HG02870 (cell line): ENCODE measurements at regions not wholly inside any gene's neighbourhood (a gene's known extent, or its start where the extent isn't known, plus 50 kb on each side); places are given as distances from the start of the nearest gene placed in this dataset.

ENCODE experiments used
- ATAC-seq: cut with Tn5 transposase; IDR thresholded peaks from one replicate; pipeline ENCODE4 v1.9.1; 2021; ENCODE audit warnings: mild to moderate bottlenecking, moderate library complexity; ENCODE audit not compliant: unreplicated experiment

DNA sequence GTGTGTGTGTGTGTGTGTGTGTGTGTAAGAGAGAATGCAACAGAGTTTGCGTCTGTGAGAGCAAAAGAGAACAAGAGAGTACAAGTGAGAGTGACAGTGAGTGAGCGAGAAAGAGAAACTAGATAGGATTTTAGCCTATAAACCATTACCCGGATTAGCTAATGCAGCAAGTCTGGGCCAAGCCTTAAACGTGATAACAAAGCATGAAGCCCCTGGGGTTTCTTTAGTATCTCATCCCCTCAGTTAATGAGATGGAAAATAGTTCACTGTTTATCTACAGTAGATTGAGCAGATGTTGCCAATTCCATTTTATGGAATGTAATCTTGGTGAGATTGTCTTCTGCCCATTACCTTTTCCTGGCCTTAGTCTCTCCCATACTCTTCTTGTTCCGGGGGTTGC lies 114.5 kb downstream of the MAT2B start:
- ATAC-seq: no peak

DNA sequence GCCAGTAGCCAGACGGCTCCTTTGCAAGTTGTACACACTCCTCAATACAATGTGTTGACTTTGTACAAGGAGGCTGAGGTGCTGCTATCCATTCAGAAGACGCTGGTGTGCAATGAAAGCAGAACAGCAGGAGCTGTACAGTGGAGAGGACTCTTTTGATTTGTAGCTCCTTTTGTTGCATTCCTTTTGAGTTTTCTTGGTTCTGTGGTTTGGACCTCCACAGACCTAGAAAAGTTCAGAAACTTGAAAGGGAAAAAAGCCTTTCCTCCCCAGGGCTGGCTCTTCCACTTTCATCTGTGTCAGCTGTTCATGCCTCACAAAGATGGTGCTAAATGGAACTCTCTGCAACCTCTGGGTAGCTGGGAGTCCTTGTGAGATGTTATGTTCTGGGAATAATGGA lies 117.4 kb downstream of the MAT2B start:
- ATAC-seq: no peak

DNA sequence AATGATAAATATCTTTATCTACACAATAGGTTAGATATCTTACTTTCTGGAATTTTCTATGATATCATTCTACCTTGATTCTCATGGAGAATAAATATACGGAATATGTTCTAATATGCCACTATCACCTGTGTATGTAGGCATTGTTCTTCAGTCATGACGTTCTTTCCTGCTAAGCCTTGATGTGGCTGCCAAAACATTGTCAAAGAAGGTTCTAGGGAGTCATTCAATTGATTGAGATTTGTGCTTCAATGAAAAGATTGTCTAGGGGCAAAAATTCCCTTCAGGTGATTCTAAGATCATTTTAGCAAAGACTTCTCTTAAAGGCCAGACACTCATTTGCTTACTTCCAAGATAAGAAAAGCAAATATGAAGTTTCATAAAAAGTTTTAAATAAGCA lies 118.1 kb downstream of the MAT2B start:
- no peak for ATAC-seq

DNA sequence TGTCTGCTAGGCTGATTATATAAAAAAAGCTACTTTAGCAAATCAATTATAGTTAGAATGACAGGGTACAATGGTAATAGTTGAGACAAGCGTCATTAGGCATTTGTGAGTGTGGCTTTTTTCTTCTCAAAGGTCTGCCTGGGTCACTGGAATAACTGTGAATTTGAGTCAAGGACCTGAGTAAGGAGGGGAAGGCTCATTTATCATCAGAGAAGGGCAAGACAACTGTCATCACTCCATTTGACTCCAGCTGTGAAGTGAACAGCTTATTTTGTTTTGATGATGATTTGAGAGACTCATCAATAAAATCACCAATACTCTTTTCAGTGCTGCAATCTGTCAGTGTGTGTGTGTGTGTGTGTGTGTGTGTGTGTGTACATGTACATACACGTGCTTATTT lies 118.6 kb downstream of the MAT2B start:
- no peak for ATAC-seq

DNA sequence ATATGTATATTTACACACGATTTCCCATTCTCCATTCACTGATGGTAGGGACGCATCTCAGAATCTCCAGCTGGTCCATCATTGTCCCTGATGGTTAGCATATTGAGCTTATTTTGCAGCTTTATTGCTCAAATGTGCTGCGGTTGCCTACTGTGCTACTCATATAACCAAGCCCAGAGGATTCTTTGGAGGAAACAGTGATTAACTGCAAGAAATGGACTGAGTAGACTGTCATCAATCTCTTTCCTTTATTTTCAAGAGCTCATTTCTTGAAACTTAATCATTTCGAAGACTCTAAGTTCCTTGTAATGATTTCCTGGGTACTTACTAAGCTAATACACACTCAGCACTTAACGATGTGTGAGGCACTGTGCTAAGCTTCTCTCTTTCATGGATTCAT lies 119.0 kb downstream of the MAT2B start:
- ATAC-seq: no peak

DNA sequence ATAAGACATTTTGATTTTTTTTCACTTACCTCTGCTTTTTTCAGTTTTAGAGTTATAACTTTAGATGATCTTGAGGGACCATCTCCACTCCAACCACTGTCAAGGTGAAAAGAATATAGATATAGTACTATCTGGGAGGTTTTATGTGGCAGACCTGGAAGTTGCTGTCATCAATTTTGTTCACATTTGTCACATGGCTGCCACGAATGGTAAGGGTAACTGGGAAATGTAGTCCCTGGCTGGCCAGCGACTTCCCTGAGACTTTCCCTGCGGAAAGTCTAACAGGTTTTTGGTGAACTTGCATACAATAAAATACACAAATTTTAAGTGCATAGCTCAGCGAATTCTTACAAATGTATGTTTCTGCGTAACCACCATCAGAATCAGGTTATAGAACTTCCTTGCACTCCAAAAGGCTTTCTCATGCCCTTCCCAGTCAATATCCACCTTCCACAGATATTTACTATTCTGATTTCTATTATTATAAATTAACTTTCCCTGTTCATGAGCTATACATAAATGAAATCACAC lies 121.5 kb downstream of the MAT2B start:
- no peak for ATAC-seq

DNA sequence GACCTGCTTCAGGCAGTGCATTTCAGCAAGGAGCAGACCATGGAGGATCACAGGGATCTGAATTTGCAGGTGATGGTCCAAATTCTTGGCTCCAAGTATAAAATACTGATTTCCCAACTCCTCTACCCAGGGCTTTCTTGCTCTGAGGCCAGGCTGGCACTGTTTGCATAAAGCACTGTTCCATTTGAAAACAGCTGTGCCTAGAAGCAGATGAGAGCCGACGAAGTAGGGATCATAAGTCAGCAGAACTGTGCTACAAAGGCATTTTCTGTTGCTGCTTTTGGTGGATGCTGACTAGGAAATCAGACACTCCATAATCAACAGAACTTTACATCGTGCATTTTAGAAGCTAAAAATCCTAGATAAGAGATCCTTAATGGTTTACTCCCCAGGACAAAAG lies 126.4 kb downstream of the MAT2B start:
- ATAC-seq: no peak

DNA sequence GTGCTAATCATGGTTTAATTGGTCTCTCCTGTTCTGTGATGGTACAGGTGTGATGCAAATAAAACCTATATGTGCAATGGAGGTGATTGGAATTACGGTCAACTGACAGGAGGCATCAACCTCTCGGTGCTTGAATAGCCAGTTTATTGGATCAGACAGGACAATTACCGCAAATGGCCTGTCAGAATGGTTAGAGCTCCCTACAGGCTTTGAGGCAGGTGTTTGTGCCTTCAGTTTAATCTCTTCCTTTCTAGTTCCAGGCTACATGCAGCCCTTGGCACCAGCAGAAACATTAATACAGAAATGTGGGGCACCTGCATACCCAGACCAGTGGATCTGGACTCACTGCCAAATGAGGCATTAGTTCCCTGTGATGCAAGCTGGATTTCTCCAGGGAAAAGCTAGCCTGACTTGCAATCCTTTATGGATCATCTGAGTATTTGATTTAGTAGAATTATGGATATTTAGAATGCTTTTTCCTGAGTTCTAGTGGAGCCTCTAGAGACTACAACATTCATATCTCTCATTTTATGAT lies 128.6 kb downstream of the MAT2B start:
- ATAC-seq: no peak

DNA sequence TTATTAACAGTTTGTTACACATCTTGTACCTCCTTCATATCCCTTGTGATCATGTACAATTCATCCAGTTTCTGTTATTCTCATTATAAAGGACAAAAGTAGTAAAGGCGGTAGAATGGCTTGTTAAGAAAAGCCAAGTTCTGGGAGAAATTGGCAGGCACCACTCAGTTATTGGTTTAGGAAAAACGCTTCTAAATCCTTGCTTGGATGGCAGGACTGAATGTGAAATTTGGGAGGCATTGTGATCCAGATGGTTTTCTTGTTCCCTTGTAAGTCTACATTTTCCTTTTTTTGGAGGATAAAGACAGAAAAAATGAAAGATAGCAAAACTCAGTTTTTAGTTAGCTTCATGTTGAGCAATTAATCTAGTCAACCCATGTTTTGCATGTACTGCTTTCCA lies 130.2 kb downstream of the MAT2B start:
- no peak for ATAC-seq

DNA sequence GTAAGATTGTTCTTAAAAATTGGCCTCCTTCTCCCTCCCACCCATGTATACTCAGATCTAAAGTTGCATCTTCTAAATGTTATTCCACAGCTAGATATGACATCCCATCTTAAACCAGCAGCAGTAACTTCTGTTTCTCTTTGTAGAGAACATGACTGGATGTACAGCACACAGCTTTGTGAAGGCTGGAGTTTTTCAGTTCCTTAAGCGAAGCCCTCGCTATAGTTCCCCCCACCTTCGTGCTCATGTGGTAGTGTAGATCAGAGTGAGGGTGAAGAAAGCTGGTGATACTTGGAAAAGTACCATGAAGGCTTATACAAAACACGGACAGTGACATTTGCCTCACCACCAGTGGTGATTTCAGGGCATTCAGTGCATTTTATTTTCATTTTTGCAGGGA lies 137.5 kb downstream of the MAT2B start:
- no peak for ATAC-seq

DNA sequence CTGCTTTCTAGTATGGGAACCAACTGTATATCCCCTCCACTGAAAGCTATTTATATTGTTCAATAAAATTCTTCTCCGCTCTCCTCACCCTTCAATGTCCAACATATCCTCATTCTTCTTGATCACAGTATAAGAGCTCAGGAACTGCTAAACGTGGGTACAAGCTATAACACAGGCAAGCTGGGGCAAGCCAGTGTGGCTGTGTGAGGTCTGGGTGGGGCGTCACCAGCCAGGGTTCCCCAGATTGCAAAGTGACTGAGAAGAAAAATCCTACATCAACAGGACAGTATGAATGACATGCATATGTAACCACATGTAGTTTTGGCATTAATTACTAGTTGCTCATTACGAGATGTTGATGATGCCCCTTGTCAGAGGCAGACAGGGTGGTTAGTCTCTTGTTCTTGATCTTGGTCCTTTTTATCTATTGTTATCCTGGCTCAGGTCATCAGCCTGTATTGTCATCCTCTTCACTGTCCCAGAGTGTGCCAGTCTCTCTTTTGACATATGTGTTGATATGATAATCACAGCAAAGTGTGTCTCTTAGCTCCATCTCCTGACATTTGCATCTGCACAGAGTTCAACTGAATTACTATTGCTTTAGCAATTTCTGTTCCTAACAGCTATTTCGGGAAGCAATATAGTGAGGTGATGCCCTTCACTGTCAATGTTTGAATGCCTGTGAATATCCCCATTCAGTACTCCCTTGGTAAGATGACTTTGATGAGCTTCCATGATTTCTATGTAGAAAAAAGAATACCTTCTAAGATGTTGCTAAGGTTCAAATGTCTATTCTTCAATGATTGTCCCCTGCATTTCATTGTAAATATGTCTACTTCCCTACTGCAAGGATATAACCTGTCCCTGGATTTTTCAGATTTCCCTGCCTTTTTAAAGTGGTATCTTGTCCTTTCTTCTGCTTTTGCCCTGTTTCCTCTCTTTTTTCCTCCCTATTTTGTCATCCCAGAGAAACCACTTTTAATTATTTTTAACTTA lies 140.3 kb downstream of the MAT2B start:
- no peak for ATAC-seq

DNA sequence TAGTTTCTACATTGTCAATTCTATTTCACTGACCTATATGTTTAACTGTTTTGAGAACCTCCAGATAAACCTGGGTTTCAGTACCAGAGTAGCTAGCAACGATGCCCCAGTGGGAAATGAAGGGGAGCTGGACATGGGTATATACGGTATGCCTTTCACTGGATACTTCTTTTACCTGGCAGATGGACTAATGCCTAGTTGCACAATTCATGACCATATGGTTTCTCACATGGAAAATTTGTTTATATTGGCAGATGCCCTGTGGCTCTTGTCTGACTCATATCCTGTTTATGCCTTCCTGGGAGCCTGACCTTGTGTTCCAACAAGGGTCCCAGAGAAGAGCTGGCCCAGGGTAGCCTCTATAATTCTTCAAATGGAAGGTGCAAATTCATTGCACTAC lies 144.1 kb downstream of the MAT2B start:
- no peak for ATAC-seq

DNA sequence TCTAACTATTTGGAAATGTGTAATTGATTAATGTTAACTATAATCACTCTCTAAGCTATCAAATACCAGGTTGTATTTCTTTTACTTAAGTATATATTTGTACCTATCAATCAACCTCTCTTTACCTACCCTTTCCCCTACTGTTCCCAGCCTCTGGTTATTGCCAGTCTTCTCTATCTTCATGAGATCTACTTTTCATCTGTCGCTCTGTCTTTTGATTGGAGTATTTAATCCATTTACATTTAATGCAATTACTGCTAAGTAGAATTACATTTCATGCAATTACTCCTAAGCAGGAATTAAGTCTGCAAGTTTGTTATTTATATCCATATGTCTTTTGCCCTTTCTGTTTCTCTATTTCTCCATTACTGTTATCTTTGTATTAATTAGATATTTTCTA lies 148.1 kb downstream of the MAT2B start:
- no peak for ATAC-seq

DNA sequence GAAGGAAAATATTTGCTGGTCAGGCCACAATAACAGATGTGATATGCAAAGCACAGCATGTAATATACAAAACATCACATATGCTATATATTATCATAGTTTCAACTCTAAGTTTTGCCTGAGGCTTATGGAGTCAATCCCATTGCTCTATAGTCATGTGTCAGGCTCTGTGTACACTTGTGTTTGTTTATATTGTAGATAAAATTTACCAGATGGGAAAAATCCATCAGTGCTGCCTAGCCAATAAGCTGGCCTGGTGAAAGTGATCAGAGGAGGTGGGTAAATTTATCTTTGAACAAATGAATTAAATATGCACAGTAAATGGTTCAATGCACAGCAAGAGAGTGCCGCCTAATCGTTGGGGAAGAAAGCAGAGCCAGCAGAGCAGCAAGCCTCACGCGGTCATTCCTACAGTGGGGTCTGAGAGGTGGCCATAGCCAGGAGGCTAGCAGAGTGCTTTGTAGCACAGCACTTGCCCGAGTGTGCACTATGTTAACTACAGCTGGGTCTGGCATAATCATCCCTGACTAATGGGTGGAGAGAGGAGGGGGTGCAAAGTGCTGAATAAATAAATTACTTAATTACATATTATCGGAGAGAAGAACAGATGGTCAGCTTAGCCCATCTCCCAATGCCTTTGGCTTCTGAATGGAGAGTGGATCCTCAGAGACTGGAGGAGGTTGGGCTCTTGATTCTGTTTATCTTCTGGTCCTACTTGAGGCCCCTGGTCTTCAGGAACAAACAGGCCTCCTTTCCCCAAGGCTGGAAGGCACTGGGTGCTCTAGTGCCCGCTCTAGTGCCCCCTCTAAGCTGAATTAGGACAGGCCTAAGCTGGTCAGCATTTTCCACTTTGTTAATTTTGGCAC lies 153.5 kb downstream of the MAT2B start:
- no peak for ATAC-seq

DNA sequence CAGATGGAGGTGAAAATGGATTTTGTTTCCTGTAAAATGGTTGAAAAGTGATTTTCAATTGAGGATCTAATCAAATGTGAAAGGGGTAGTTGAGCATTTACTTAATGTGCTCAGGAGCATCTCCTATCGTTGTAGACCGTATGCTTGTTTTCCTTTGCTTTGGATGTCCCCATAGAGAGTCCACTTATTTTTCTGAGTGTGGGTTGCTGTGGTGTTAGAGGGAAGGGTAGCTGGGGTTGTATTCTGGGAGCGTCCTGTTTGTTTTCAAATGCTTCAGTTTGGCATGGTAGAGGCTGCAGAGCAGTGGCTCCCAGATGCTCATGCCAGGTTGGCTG lies 154.1 kb downstream of the MAT2B start:
- no peak for ATAC-seq

DNA sequence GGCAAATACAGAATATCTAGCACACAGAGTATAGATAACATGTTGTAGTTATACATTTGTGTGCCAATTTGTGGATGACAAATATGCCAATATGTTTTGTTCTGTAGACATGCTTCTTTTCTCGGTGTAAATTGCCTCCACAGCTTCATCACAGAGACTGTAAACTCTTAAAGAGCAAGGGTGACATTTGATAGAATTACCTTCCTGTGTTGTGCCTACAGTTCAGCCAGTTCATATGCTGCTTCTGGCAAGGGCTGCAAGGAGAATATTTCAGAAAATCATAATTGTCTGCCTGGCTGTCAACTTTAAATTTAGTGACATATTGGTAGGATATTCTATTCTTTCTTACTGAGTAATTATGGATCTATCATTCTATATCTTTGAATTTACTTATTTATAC lies 155.1 kb downstream of the MAT2B start:
- no peak for ATAC-seq

DNA sequence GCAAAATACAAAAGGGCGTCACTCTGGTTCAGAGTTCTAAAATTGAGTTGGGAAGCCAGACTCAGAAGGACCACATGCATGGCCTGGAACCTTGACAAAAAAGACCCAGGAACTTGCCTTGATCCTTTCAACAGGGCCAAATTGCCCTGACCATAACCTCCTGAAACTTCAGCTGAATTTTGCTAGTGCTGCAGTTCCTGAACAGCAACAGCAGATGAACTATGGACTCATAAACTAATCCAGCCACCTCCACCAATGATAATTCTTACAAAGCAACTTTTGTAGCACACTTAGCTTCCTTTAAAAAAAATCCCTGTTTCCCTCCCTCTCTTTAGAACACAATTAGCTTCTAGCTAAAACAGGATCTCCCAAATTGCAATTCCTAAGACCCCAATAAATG lies 155.9 kb downstream of the MAT2B start:
- no peak for ATAC-seq

DNA sequence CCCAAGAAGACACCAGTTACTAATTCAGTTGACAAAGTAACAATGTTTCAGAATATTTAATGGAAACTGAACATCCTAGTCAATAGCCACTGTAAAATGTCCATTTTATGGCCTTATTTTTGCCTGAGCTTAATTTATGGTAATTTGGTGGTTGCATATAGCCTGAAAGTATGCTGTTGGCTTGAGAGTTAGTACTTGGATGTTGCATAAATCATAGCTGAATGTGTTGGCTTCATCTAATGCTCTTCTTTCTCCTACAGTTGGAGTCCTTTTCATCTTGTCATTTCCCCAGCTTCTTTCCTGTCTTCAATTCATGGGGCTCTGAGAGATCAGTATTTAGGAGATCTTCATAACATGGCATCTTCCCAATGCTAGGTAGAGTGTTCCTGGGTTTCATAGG lies 164.6 kb downstream of the MAT2B start:
- no peak for ATAC-seq

DNA sequence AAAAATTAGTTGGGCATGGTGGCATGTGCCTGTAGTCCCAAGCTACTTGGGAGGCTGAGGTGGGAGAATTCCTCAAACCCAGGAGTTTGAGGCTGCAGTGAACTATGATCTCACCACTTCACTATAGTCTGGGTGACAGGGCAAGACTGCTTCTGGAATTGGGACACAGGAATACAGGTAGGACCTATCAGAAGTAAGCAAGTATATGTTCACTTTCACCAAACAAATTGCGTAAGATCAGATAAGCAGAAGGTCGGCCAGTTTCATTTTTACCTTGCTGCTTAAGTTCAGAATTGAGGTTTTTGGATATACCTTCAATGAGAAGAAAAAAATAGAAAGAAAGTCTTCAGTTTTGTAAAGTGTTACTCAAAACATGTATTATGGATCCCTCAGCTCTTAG lies 171.7 kb downstream of the MAT2B start:
- no peak for ATAC-seq

DNA sequence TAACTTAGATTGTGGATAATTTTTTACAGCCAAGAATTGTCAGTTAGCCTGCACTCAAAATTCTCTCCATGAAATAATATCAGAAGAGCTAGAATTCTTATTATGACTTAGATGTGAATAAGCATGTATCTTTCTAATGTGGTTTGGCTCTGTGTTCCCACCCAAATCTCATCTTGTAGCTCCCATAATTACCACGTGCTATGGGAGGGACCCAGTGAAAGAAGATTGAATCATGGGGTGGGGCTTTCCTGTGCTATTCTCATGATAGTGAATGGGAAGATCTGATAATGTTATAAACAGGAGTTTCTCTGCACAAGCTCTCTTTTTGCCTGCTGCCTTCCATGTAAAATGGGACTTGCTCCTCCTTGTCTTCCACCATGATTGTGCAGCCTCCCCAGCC lies 176.8 kb downstream of the MAT2B start:
- no peak for ATAC-seq

DNA sequence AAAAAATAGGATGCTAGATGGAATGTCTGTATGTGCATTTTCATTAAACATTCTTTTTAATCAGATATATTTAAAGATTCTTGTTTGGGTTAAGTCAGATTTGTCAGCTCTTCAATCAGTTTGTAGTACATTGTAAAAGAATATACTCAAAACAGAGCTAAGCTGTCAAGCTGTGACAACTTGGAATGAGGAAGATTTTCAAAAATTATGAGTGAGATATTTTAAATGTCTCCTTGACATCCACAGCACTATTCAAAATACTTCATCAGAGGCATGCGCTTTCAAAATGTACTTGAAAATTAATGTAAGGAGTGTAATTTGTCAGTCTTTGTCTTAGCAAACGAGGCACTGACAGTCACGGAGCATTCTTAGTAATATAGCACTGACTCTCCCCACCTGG lies 182.0 kb downstream of the MAT2B start:
- ATAC-seq: no peak

DNA sequence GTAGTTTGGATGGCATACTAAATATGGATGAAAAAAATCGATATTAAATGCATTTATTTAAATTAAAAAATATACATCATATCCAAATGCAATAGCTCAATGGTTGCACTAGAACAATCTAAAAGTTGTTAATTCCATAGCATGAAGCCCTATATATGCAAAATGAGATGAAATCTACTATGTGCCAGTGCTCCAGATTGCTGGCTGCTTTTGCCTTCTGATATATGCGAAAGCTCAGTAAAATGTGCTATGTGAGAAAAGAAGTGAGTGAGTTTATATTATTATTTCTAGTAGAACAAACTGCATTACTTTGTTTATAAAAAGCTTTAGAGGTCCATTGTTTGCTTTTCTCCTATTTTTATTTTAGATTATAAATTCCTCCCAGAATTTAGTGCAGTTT lies 186.7 kb downstream of the MAT2B start:
- no peak for ATAC-seq
